ENCODE measurements at regions not wholly inside any gene's neighbourhood (a gene's known extent, or its start where the extent isn't known, plus 50 kb on each side); places are given as distances from the start of the nearest gene placed in this dataset.

DNA sequence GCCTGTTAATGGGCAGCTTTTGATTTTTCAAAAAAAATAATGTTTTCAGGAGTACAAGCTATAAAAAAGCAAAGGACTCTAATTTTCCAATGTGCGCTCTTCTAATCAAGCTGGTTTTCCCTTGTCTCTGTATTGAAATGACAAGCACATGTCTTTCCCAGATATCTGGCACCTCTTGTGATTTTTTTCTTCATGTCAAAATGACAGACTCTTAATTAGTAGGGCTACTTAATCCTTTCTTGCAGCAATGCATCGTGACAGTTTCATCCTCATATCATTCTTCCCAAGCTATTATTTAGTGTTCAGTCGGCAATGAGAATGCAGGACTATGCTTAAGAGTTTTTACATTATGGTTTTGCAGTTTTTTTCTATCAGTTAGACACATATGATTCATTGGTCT is 139.5 kb downstream of the MAGEC1 start:
- H2BK15ac ChIP-seq (ENCODE audit: low read depth, low read length) = no peak overlapping the region
- no peaks in the 10 kb centered on the region for H3K27me3 Mint-ChIP-seq (ENCODE audit: low read depth)
- H3K79me1 ChIP-seq (ENCODE audit: insufficient read depth, low read depth, low read length, poor library complexity, severe bottlenecking) = no peaks in the 10 kb centered on the region
- no peaks in the 10 kb centered on the region for H3K23me2 ChIP-seq (ENCODE audit: insufficient read length, low read depth, low read length, poor library complexity, severe bottlenecking)
- no peak overlapping the region for H3K27ac Mint-ChIP-seq
- no peak overlapping the region for H4K5ac ChIP-seq (ENCODE audit: insufficient read length, low read depth, low read length)
- peaks cover 57 to 60% of the 10 kb centered on the region in 2 experiments for H3K9me3 Mint-ChIP-seq
- H4K91ac ChIP-seq (ENCODE audit: insufficient read length, low read depth, low read length) = no peak overlapping the region
- no peaks in the 10 kb centered on the region for H3K79me2 ChIP-seq (ENCODE audit: insufficient read depth, low read length)
- no peak overlapping the region for H2BK120ac ChIP-seq (ENCODE audit: low read depth, low read length, poor library complexity, severe bottlenecking)
- no peak overlapping the region for H3K27ac ChIP-seq (ENCODE audit: insufficient read length, low read depth, low read length)
- H3K4me1 ChIP-seq (ENCODE audit: insufficient read depth, low read length) = no peaks in the 10 kb centered on the region
- H3K4me2 ChIP-seq (ENCODE audit: insufficient read depth, insufficient read length, low read length) = no peak overlapping the region
- H2BK20ac ChIP-seq (ENCODE audit: low read depth, low read length, poor library complexity, severe bottlenecking) = no peak overlapping the region
- H4K20me1 ChIP-seq (ENCODE audit: control insufficient read depth, insufficient read depth, insufficient read length) = no peaks in the 10 kb centered on the region
- no peak overlapping the region for H3K56ac ChIP-seq (ENCODE audit: insufficient read length, low read depth, low read length)
- no peak overlapping the region for H3K23ac ChIP-seq (ENCODE audit: insufficient read length, low read depth, low read length)
- no peak overlapping the region for H3K18ac ChIP-seq (ENCODE audit: insufficient read length, low read depth, low read length)
- DNase-seq = no peak
- no peak overlapping the region for H2AK5ac ChIP-seq (ENCODE audit: insufficient read length, low read length)
- no peak overlapping the region for H3K4me3 Mint-ChIP-seq
- no peaks in the 10 kb centered on the region for H3K27me3 ChIP-seq (ENCODE audit: insufficient read depth, low read length)
- TF ChIP-seq, protein P1, sequence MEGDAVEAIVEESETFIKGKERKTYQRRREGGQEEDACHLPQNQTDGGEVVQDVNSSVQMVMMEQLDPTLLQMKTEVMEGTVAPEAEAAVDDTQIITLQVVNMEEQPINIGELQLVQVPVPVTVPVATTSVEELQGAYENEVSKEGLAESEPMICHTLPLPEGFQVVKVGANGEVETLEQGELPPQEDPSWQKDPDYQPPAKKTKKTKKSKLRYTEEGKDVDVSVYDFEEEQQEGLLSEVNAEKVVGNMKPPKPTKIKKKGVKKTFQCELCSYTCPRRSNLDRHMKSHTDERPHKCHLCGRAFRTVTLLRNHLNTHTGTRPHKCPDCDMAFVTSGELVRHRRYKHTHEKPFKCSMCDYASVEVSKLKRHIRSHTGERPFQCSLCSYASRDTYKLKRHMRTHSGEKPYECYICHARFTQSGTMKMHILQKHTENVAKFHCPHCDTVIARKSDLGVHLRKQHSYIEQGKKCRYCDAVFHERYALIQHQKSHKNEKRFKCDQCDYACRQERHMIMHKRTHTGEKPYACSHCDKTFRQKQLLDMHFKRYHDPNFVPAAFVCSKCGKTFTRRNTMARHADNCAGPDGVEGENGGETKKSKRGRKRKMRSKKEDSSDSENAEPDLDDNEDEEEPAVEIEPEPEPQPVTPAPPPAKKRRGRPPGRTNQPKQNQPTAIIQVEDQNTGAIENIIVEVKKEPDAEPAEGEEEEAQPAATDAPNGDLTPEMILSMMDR (conservative IDR thresholded peaks at IDR 0.05) = no peak
- H3T11ph ChIP-seq (ENCODE audit: low read length) = no peak overlapping the region
- no peak overlapping the region for H3K14ac ChIP-seq (ENCODE audit: insufficient read depth, low read length)
- peaks cover 0 to 9% (median 6%) of the 10 kb centered on the region in 3 experiments; a peak in 5 of 7 replicates for H3K36me3 Mint-ChIP-seq (ENCODE audit: insufficient read depth in 1 of 3, low read depth in 3 of 3)
- H3K4me1 Mint-ChIP-seq = peaks cover 0 to 7% of the 10 kb centered on the region in 2 experiments; a peak in 1 of 4 replicates
- H2AFZ ChIP-seq (ENCODE audit: low read length) = no peak overlapping the region
- H3K9me3 ChIP-seq (ENCODE audit: control insufficient read depth, low read depth, low read length) = peaks cover 6% of the 10 kb centered on the region
- H4K8ac ChIP-seq (replicated peaks; ENCODE audit: insufficient read length, low read depth, low read length) = no peak overlapping the region
- no CpG with 5 or more reads among the region's 3 CpGs for WGBS (ENCODE audit: extremely low coverage, insufficient read length, low lambda C conversion rate)
- no peak overlapping the region for H2BK12ac ChIP-seq (ENCODE audit: insufficient read length, low read depth, low read length)
- no peak overlapping the region for H3K9ac ChIP-seq (ENCODE audit: extremely low read depth, insufficient read length, low read length)
- H3K4ac ChIP-seq (ENCODE audit: low read depth, low read length) = no peak overlapping the region
- no peak overlapping the region for H2BK5ac ChIP-seq (ENCODE audit: insufficient read length, low read length)

Data from H9 (cell line).